H1 (cell line): ENCODE measurements at regions not wholly inside any gene's neighbourhood (a gene's known extent, or its start where the extent isn't known, plus 50 kb on each side); places are given as distances from the start of the nearest gene placed in this dataset.

ENCODE experiments used
- CHD2 ChIP-seq: IDR thresholded peaks from 2 replicates; pipeline ENCODE4 v1.6.1; 2012; ENCODE audit warnings: low read length, improper control_type of control experiment
- CTCF ChIP-seq, 3 experiments: IDR thresholded peaks; 1 replicate in 2 of 3; 2 replicates in 1 of 3; pipeline versions ENCODE4 v1.5.1 to v1.6.1; 2011; ENCODE audit warnings: low read length in 3 of 3, mild to moderate bottlenecking in 3 of 3, inconsistent platforms in 2 of 3, low read depth in 1 of 3, moderate library complexity in 1 of 3; ENCODE audit not compliant: insufficient read depth in 1 of 3; ENCODE audit errors: control extremely low read depth in 1 of 3
- JUN ChIP-seq: IDR thresholded peaks from 2 replicates; pipeline ENCODE4 v1.6.1; 2011; ENCODE audit warnings: low read depth, mild to moderate bottlenecking, improper control_type of control experiment, low read length
- NRF1 ChIP-seq: IDR thresholded peaks from 2 replicates; pipeline ENCODE4 v1.6.1; 2011; ENCODE audit warnings: mild to moderate bottlenecking, low read depth, low read length, improper control_type of control experiment
- SIN3A ChIP-seq, 2 experiments: IDR thresholded peaks in 1 of 2; conservative IDR thresholded peaks in 1 of 2; 2 replicates each; pipeline ENCODE4 v1.6.1; 2011 to 2012; ENCODE audit warnings: low read length in 2 of 2, improper control_type of control experiment in 1 of 2, low read depth in 1 of 2, mild to moderate bottlenecking in 1 of 2
- TCF12 ChIP-seq: IDR thresholded peaks from 2 replicates; pipeline ENCODE4 v1.6.1; 2011; ENCODE audit warnings: low read depth, mild to moderate bottlenecking, low read length

GRCh38 chr21:16750926-16751325, 761.9 kb upstream of the CXADR start:
- no peak for TF ChIP-seq CHD2
- no peak for TF ChIP-seq TCF12
- TF ChIP-seq NRF1, result no peak
- no peak for TF ChIP-seq CTCF (IDR thresholded peaks at IDR 0.05; ENCODE audit: control extremely low read depth in 1 of 3, insufficient read depth in 1 of 3, low read depth in 1 of 3, low read length in 3 of 3)
- TF ChIP-seq SIN3A (conservative IDR thresholded peaks at IDR 0.05 in 1 of 2, IDR thresholded peaks at IDR 0.05 in 1 of 2; ENCODE audit: low read depth in 1 of 2, low read length in 2 of 2), result no peak
- no peak for TF ChIP-seq JUN
